Activated CD8-positive, alpha-beta T cell treated with anti-CD3 and anti-CD28 coated beads for 36 hours (primary cell): ENCODE measurements at regions not wholly inside any gene's neighbourhood (a gene's known extent, or its start where the extent isn't known, plus 50 kb on each side); places are given as distances from the start of the nearest gene placed in this dataset.

Experiments used
- ATAC-seq: fragments of 200-7000 bp; cut with Tn5 transposase; one replicate; pipeline ENCODE4 v1.10.0; 2021; ENCODE audit warnings: mild to moderate bottlenecking, moderate library complexity
- CTCF ChIA-PET: fragments of 350-600 bp; sonication (Branson Sonifier 250); formaldehyde crosslinking; loops from one replicate; lab custom pipeline; 2021; ENCODE audit warnings: antibody characterized with exemption; lab: Charles Lee
- POLR2A ChIA-PET: fragments of 350-600 bp; sonication (Branson Sonifier 250); formaldehyde crosslinking; loops from one replicate; lab custom pipeline; 2021; ENCODE audit warnings: antibody characterized with exemption; lab: Charles Lee
- DNase-seq: peaks from one replicate; pipeline ENCODE4 v3.0.0-alpha.2; 2020
- H3K27ac Mint-ChIP-seq: one replicate; pipeline ENCODE4 v1.8.0; 2021; ENCODE audit warnings: mild to moderate bottlenecking, mixed read lengths
- H3K27me3 Mint-ChIP-seq: one replicate; pipeline ENCODE4 v1.8.0; 2021; ENCODE audit warnings: mixed read lengths
- H3K36me3 Mint-ChIP-seq: one replicate; pipeline ENCODE4 v1.8.0; 2021; ENCODE audit warnings: low read depth, mixed read lengths
- H3K4me1 Mint-ChIP-seq: one replicate; pipeline ENCODE4 v1.8.0; 2021; ENCODE audit warnings: low read depth, mixed read lengths
- H3K4me3 Mint-ChIP-seq: one replicate; pipeline ENCODE4 v1.8.0; 2021; ENCODE audit warnings: mild to moderate bottlenecking, moderate library complexity, mixed read lengths
- H3K9me3 Mint-ChIP-seq: one replicate; pipeline ENCODE4 v1.8.0; 2021; ENCODE audit warnings: mixed read lengths
- CTCF ChIP-seq: fragments of 200-600 bp; IDR thresholded peaks from one replicate; pipeline ENCODE4 v1.8.0; 2022; ENCODE audit warnings: antibody characterized with exemption, mild to moderate bottlenecking
- intact Hi-C: fragments of 100-400 bp; cut with micrococcal nuclease; formaldehyde crosslinking; loops from one replicate; pipeline ENCODE4 v1.10.0; 2022

DNA sequence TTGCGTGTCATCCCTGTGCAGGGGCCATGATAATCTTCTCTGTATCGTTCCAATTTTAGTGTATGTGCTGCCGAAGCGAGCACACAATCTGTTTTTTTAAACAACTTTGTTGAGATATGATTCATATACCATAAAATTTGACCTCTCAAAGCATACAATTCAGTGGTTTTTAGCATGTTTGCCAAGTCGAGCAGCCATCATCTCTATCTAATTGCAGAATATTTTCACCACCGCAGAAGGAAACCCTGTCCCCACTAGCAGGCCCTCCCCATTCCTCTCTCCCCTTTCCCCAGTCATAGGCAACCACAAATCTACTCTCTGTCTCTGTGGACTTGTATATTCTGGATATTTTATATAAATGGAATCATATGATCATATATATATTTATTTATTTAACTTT lies 78.7 kb upstream of the TINAGL1 start:
- ATAC-seq (no peak), DNase-seq (no peak)
- no peak for TF ChIP-seq CTCF
- Mint-ChIP-seq H3K36me3 (no peaks in the 10 kb centered on the region), H3K4me3 (no peak overlapping the region), H3K27me3 (no peaks in the 10 kb centered on the region), H3K27ac (no peak overlapping the region), H3K4me1 (no peaks in the 10 kb centered on the region), H3K9me3 (no peaks in the 10 kb centered on the region)
- POLR2A ChIA-PET = no interaction called here
- intact Hi-C loops = no loop called here
- CTCF ChIA-PET = no interaction called here

DNA sequence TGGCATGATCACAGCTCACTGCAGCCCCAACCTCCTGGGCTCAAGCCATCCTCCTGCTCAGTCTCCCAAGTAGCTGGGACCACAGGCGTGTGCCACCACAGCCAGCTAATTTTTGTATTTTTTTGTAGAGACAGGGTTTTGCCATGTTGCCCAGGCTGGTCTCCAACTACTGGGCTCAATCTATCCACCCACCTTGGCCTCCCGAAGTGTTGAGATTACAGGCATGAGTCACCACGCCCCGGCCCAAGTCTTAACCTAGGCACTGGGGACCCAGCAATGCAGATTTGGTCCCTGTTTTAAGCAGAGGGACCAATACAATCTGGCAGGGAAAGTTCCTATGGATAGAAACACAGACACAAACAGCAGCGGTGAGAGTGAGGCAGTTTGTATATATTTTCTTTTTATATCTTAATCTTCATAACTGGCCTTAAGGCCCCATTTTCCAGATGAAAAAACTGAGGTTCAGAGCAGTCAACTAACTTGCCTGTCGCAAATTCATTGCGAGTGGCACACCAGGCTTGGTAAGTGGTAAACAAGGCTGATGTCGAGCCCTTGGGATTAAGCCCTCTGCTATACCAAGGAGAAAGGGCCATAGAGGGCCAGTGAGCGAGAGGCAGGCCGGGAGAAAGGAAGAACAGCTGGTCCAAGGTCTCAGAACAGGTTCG lies 77.8 kb upstream of the TINAGL1 start:
- H3K27me3 Mint-ChIP-seq = no peaks in the 10 kb centered on the region
- H3K9me3 Mint-ChIP-seq = no peaks in the 10 kb centered on the region
- no peak overlapping the region for H3K4me3 Mint-ChIP-seq
- no peak overlapping the region for H3K27ac Mint-ChIP-seq
- H3K4me1 Mint-ChIP-seq = no peaks in the 10 kb centered on the region
- DNase-seq (no peak), ATAC-seq (no peak)
- H3K36me3 Mint-ChIP-seq = no peaks in the 10 kb centered on the region
- intact Hi-C loops = no loop called here
- POLR2A ChIA-PET = no interaction called here
- TF ChIP-seq CTCF = no peak
- CTCF ChIA-PET = interaction anchor here (1.3 kb wide), 1 partner anchor 104 kb away, joined by 4 read pairs; no protein-coding TSS in a partner anchor

DNA sequence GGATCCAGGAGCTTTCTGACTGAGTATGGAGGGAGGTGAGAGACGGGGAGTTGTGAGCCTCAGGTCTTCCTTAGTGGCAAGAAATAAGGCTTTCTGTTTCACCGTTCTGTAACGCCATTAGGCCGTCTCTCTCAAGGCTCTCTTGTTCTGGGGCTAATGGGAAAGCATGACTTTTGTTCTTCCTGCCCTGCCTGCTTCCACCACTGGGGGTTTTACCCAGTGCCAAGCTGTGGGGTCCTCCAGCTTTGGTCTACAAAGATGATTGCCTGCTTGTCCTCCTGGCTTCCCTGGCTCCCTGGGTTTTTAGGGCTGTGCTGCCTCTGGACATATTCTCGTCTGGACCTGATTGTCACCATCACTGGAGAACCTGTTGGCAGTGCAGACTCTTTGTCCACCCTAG lies 74.8 kb upstream of the TINAGL1 start:
- H3K9me3 Mint-ChIP-seq = no peaks in the 10 kb centered on the region
- H3K4me1 Mint-ChIP-seq = peaks cover 15% of the 10 kb centered on the region
- H3K4me3 Mint-ChIP-seq = no peak overlapping the region
- intact Hi-C loops = no loop called here
- ChIA-PET POLR2A (no interaction called here), CTCF (interaction anchor here (1.4 to 1.9 kb wide), 2 partner anchors 48 to 107 kb away, joined by 4 read pairs; no protein-coding TSS in a partner anchor)
- DNase-seq (no peak), ATAC-seq (no peak)
- H3K36me3 Mint-ChIP-seq = no peaks in the 10 kb centered on the region
- H3K27ac Mint-ChIP-seq = no peak overlapping the region
- peaks cover 2% of the 10 kb centered on the region for H3K27me3 Mint-ChIP-seq
- TF ChIP-seq CTCF = no peak

DNA sequence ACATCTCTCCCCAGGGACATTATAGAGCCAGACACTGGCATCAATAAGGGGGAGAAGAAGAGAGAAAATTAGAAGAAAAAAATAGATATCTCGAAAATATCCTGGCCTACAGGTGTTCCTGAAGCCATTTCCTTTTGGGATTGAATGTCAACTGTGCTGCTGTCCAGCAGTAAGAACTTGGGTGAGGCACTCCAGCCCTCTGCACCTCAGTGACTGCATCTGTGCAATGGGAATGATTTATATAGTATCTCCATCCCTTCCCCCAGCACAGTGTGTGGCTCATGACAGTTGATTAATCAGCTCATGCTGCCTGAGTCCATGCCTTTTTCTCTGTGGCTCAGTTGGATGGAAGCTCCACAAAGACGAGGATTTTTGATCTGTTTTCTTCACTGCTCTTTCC lies 74.1 kb upstream of the TINAGL1 start:
- no peak for ATAC-seq
- H3K9me3 Mint-ChIP-seq = no peaks in the 10 kb centered on the region
- ChIA-PET CTCF (interaction anchor here (1.2 kb wide), 1 partner anchor 41 kb away, joined by 3 read pairs; no protein-coding TSS in a partner anchor), POLR2A (no interaction called here)
- no peak for DNase-seq
- H3K4me3 Mint-ChIP-seq = no peak overlapping the region
- H3K4me1 Mint-ChIP-seq = peaks cover 15% of the 10 kb centered on the region
- peaks cover 4% of the 10 kb centered on the region for H3K27me3 Mint-ChIP-seq
- TF ChIP-seq CTCF = no peak
- no peak overlapping the region for H3K27ac Mint-ChIP-seq
- no peaks in the 10 kb centered on the region for H3K36me3 Mint-ChIP-seq
- intact Hi-C loops = no loop called here

DNA sequence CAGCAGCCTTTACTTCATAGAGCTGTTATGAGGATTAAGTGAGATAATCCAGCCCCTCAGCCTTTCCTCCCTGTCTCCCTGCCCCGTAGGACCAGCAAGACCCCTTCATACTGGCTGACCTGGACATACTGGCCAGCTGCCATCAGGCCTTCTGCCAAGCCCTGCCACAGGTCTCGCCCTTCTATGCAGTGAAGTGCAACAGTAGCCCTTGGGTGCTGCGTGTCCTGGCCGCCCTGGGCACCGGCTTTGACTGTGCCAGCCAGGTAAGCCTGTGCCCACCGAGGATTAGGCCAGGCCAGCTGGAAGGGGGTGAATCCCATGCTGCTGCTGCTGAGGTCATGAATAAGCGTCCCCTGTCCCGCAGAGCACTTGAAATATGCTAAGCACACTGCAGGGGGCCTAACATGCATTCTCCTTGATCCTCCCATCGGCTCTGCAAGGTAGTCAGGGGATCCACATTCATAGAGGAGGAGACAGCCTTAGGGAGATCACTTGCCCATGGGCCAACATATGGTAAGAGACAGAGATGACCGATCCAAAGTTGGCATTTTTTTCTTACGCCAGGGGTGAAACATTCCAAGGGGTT lies 73.3 kb upstream of the TINAGL1 start:
- ATAC-seq = no peak
- Mint-ChIP-seq H3K4me1 (peaks cover 15% of the 10 kb centered on the region), H3K27me3 (peaks cover 4% of the 10 kb centered on the region), H3K27ac (no peak overlapping the region), H3K36me3 (no peaks in the 10 kb centered on the region), H3K9me3 (no peaks in the 10 kb centered on the region), H3K4me3 (no peak overlapping the region)
- intact Hi-C loops = no loop called here
- POLR2A ChIA-PET = no interaction called here
- DNase-seq = no peak
- TF ChIP-seq CTCF = no peak
- CTCF ChIA-PET = interaction anchor here (1.2 kb wide), 1 partner anchor 42 kb away, joined by 3 read pairs; no protein-coding TSS in a partner anchor
